NCI-H146 (cell line): ENCODE measurements at regions not wholly inside any gene's neighbourhood (a gene's known extent, or its start where the extent isn't known, plus 50 kb on each side); places are given as distances from the start of the nearest gene placed in this dataset.

ENCODE experiments used
- DNase-seq: peaks from one replicate; lab custom pipeline; 2025; lab: John Stamatoyannopoulos, UW

GRCh38 chr17:55668312-55668920 lies 54.2 kb downstream of the TMEM100 start:
- DNase-seq: no peak

DNA sequence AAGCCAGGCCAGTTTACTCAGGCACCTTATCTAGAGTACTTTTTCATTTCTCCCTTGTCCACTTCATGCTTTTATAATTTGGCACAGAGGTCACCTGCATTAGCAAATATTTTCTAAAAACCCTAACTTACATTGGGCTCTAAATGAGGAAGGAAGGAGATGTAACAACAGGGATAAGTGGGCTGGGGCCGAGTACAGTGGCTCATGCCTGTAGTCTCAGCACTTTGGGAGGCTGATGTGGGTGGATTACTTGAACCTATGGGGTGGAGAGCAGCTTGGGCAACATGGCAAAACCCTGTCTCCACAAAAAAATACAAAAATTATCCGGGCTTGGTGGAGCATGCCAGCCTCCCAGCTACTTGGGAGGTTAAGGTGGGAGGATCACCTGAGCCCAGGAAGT lies 55.9 kb downstream of the TMEM100 start:
- no peak for DNase-seq

GRCh38 chr17:55664287-55664686 lies 58.4 kb downstream of the TMEM100 start:
- DNase-seq: no peak

DNA sequence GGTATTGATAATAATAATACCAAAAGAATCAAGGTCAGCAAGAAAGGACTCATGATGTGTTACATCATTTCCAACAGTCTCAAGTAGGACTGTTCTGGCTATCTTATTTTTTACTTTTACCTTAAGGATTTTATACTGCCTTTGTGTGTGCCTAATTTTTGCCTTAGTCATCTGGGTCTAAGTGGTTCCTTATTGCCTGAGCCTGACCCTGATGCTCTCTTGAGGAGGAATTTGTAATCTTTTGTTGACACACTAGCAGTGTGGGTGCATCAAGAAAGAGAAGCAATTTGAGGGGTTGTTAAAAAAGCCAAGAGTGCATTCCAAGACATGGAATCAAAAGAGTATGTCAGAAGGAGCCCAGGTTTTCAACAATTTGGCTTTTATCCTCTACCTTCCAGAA lies 59.3 kb downstream of the TMEM100 start:
- DNase-seq: no peak

GRCh38 chr17:55661963-55662834 lies 60.5 kb downstream of the TMEM100 start:
- no peak for DNase-seq

DNA sequence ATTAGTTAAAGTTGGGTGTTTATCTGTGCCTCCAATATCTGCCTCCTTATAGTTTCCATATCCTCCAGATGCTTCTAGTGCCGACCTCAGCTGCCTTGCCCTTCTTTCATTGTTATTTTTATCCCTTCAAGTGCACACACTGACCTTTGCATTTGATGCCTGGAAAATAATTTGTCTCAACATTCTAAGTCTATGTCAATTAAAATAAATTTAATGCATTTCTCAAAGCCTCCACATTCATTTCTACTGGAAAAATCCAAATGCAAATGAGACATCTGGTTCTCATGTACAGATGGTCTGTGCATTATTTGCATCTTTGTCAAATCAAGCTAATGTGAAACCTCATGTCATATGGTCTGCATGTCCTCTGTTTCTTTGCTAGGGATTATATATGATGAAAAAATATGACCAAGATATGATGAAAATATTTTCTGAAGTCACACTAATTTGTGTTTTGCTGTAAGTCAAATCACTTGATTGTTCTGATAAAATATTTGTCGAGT lies 61.4 kb downstream of the TMEM100 start:
- DNase-seq: no peak

GRCh38 chr17:55660178-55660886 lies 62.3 kb downstream of the TMEM100 start:
- DNase-seq: no peak

GRCh38 chr17:55659661-55660060 lies 63.0 kb downstream of the TMEM100 start:
- no peak for DNase-seq

GRCh38 chr17:55655777-55656176 lies 66.9 kb downstream of the TMEM100 start:
- DNase-seq: no peak

DNA sequence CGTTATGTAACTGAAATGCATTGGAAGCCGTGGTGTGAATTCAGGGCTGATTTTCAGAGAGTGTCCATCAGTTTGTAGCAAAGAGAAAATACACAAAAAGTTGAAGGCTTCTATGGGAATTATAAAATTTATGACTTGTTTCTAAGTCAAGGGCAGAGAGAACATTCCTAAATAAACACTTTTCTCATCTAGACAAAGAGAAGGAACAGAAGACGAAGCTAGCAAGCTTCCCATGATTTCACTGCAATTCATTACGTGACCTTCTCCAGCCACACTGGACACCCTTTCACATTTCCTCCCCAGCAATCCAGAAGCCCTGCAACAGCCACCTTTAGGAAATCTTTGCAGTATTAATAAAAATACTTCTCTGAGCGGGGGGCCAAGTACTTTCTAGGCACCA lies 67.8 kb downstream of the TMEM100 start:
- DNase-seq: no peak

DNA sequence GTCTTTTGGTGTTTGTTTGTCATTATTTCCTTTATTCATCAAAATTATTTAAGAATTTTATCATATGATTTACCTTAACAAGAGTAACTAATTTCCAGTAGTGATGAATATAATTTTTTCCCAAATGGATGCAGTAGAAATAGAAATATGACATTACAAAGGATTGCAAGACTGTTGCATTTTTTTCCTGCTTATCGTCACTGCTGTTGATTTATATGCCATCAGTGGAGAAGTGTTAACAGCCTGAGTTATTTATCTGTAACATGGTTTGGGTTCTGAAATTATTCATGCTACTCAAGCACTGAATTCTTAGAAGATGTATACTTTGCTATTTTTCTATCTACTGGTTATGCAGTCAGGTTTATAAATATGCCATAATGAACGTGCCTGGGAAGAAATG lies 68.6 kb downstream of the TMEM100 start:
- no peak for DNase-seq

DNA sequence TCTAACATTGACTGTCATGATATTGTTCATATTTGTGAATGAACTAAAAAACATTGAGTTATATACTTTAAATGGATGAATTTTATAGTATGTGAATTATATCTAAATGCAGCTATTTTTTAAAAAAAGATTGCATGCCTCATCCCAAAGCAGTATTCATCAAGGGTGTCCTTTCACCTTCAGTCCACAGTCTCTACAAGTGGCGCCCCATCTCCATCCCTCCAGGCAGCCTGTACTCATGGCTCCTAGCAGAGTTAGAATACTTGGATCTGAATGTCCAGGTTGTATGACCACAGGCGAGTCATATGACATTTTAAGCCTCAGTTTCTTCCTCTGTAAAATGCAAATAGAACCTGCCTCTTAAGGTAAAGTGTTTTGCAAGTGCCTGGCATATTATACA lies 69.8 kb downstream of the TMEM100 start:
- no peak for DNase-seq

DNA sequence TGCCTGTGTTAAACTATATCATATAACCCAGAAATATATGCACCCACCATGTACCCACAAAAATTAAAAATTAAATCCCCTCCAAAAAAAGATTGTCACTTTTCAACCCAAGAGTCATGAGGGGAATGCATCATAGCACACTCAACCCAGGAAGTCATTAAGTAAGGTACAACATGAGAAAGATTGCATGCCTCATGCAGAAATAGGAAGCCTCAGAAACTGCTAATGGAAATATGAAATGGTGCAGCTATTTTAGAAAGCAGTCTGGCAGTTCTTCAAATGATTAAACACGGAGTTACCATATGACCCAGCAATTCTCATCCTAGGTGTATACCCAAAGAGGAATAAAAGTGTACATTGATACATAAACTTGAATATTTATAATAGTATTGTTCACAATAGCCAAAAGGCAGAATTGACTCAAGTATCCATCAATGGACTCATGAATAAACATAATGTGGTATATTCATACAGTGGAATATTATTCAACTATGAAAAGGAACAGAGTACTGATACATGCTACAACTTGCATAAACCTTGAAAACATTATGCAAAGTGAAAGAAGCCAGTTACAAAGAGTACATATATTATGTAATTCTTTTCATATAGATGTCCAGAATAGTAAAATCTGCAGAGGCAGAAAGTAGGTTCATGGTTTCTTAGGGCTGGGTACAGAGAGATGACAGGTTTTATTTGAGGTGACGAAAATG lies 70.4 kb downstream of the TMEM100 start:
- no peak for DNase-seq

DNA sequence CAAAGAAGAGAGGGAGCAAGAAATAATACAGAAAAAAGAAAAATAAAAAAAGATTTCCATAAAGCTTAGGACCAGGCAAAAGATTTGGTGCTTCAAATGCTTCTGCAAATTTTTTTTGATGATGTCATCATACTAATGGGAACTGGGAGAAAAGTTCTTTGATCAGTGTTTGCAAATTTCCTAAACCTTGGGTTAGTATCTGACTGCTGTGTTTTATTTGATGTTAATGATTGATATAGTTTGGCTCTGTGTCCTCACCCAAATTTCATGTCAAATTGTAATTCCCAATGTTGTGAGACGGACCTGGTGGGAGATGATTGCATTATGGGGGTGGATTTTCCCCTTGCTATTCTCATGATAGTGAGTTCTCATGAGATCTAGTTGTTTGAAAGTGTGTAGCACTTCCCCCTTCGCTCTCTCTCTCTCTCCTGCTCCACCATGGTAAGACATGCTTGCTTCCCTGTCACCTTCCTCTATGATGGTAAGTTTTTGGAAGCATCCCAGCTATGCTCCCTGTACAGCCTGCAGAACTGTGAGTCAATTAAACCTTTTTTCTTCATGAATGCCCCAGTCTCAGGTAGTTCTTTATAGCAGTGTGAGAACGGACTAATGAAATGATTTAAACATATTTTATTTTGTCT lies 72.6 kb downstream of the TMEM100 start:
- DNase-seq: no peak

DNA sequence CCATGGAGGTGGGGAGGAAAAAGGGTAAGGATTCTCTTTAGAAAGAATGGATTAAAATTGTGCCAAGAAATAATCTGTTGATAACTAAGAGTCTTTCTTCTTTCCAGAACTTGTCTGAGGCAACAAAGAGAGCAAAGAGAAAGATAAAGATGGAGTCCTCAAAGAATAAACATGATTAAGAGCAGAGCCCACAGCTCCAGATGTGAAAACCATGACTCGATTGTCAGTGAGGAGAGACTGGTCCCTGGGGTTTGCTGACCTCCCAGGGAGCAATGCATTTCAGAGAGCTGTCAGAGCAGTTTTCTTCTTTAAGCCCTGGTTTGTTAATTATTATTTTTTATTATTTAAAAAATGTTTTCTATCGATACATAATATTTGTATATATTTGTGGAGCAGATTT lies 74.6 kb downstream of the TMEM100 start:
- no peak for DNase-seq

DNA sequence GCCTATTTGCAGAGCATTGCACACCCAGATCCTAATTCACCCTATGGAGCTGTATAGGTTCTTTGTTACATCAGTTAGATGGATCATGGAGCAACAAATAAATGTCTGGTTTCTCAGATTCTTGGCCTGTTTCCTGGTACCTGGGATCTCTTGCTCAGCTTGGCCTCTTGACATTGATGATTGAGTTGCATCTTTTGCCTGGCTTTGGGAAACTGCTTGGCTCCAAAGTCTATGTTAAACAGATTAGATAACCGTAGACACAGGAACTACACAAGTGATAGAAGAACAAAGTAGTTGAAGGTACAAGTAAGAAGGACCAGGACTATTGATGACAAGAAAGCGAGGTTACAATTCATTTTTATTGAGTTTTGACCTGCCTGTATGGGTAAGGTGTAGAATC lies 77.3 kb downstream of the TMEM100 start:
- no peak for DNase-seq

GRCh38 chr17:55644346-55644745 lies 78.3 kb downstream of the TMEM100 start:
- no peak for DNase-seq

DNA sequence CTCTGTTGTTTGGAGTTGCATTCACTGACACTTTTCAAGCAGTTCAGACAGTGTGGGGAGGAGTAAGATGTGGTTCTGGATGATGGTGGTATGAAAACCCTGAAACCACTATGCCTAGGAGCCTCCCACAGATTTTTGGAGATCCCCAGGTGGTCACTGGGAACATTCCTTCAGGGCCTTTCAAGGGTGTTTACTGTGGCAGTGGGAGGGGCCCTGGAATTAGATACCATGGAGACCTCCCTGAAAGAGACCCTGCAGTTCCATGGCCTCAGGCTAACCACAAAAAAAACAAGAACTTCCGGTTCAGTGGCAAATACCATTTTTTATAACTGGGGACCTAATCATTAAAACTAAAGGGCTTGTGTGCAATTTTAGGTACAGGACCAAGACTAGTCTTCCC lies 79.9 kb downstream of the TMEM100 start:
- no peak for DNase-seq

- DNase-seq: peak; percentile 1
Measured at GRCh38 chr17:55641676-55642081, 81.0 kb downstream of the TMEM100 start.

DNA sequence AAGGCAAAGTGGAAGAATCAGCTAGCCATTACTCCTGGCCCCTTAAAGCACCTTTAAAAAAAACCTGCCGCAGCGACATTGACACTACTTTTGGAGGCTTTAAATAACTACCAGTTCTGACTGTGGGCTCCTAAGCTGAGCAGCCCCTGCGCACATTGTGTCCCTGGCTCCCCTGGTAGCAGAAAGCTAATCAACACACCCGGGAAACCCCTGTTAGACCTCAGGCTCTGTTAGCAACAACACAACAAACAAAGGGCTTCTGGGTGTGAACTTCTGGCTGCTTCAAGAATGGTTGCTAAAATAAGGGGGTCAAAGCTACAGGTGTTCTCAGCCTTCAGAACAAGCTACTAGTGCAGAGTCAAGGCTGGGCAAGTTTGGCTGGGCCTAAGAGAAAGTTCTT lies 83.6 kb downstream of the TMEM100 start:
- no peak for DNase-seq

GRCh38 chr17:55635253-55635914 lies 87.3 kb downstream of the TMEM100 start:
- DNase-seq: no peak
